SU-DHL-6 (cell line): ENCODE measurements at regions not wholly inside any gene's neighbourhood (a gene's known extent, or its start where the extent isn't known, plus 50 kb on each side); places are given as distances from the start of the nearest gene placed in this dataset.
"Not testable (repeated sequence)": the region's sequence is repeated elsewhere in the genome, so short reads cannot be mapped to it uniquely, and the experiment has no call there.

Source experiments
- EZH2phosphoT487 ChIP-seq: fragments of 200-600 bp; sonication (generic), shearing (Covaris generic); conservative IDR thresholded peaks from 2 replicates; pipeline ENCODE4 v1.6.1; 2018; ENCODE audit warnings: mild to moderate bottlenecking, antibody characterized with exemption, low read length, moderate library complexity, mixed read lengths
- TF ChIP-seq, protein P1 (sequence below): fragments of 200-600 bp; sonication (generic); IDR thresholded peaks from one replicate; pipeline ENCODE4 v1.5.1; 2017; ENCODE audit warnings: antibody characterized with exemption, mild to moderate bottlenecking, low read length, moderate library complexity; ENCODE audit not compliant: insufficient read depth, poor library complexity, severe bottlenecking

DNA sequence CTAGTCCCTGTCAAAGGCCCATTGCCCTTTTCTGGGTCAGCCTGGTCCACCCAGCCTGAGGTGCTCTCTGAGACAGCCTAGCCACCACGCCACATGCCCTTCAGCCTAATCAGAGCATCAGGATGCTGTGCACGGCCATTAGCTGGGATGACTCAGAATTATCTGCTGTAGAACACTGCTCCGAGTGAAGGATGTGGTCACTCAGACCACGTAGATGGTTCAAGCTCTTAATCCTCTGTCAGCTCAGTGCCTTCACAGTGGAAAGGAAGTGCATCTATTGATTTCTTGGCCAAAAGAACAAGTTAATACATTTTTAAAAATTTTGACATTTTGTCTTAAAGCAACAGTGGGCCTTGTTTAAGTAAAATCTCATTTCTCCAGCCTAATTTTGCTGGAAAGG, 557.6 kb downstream of the TUBA3C start:
- TF ChIP-seq, protein P1, sequence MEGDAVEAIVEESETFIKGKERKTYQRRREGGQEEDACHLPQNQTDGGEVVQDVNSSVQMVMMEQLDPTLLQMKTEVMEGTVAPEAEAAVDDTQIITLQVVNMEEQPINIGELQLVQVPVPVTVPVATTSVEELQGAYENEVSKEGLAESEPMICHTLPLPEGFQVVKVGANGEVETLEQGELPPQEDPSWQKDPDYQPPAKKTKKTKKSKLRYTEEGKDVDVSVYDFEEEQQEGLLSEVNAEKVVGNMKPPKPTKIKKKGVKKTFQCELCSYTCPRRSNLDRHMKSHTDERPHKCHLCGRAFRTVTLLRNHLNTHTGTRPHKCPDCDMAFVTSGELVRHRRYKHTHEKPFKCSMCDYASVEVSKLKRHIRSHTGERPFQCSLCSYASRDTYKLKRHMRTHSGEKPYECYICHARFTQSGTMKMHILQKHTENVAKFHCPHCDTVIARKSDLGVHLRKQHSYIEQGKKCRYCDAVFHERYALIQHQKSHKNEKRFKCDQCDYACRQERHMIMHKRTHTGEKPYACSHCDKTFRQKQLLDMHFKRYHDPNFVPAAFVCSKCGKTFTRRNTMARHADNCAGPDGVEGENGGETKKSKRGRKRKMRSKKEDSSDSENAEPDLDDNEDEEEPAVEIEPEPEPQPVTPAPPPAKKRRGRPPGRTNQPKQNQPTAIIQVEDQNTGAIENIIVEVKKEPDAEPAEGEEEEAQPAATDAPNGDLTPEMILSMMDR, result not testable (repeated sequence)
- TF ChIP-seq EZH2phosphoT487, result not testable (repeated sequence)
